ENCODE measurements at regions not wholly inside any gene's neighbourhood (a gene's known extent, or its start where the extent isn't known, plus 50 kb on each side); places are given as distances from the start of the nearest gene placed in this dataset.

- H3K9me3 ChIP-seq (ENCODE audit: insufficient read depth in 2 of 2, low read depth in 1 of 2, low read length in 1 of 2) = no peaks in the 10 kb centered on the region
- no peak overlapping the region for H3K18ac ChIP-seq (ENCODE audit: extremely low read depth, low read length)
- H2AFZ ChIP-seq (ENCODE audit: low read length) = no peak overlapping the region
- H3K36me3 ChIP-seq (ENCODE audit: control insufficient read depth in 2 of 4, insufficient read depth in 4 of 4, low read length in 3 of 4) = no peaks in the 10 kb centered on the region
- no peak overlapping the region for H3K4ac ChIP-seq (replicated peaks; ENCODE audit: insufficient read length, low read depth, low read length)
- no peak overlapping the region for H3K14ac ChIP-seq (ENCODE audit: insufficient read length)
- no peaks in the 10 kb centered on the region for H3K79me1 ChIP-seq (ENCODE audit: low read depth, low read length)
- no peak overlapping the region for H3K27ac ChIP-seq (ENCODE audit: low read depth, low read length)
- H4K5ac ChIP-seq (ENCODE audit: insufficient read length, low read depth, low read length) = no peak overlapping the region
- H2AK5ac ChIP-seq (ENCODE audit: low read depth, low read length) = no peak overlapping the region
- no peak for FAIRE-seq
- H3K56ac ChIP-seq (replicated peaks; ENCODE audit: insufficient read length, low read depth, low read length) = no peak overlapping the region
- no peak overlapping the region for H2BK20ac ChIP-seq (ENCODE audit: low read length)
- no peak overlapping the region for H4K8ac ChIP-seq (ENCODE audit: extremely low read depth, insufficient read depth, low read length)
- TF ChIP-seq RFX5 (IDR thresholded peaks at IDR 0.05; ENCODE audit: borderline replicate concordance, low read depth, low read length) (no peak), JUND (IDR thresholded peaks at IDR 0.05; ENCODE audit: low read length) (no peak), BRCA1 (IDR thresholded peaks at IDR 0.05; ENCODE audit: low read depth, low read length) (no peak), SIX5 (IDR thresholded peaks at IDR 0.05; ENCODE audit: low read depth, low read length) (no peak)
- no peak overlapping the region for H3K9ac ChIP-seq (replicated peaks in 1 of 4; ENCODE audit: extremely low read depth in 1 of 4, low read depth in 3 of 4, low read length in 3 of 4)
- H2BK12ac ChIP-seq (ENCODE audit: low read depth, low read length) = no peak overlapping the region
- DNase-seq (ENCODE audit: low read depth in 1 of 2, low spot score in 2 of 2) = no peak
- ChIA-PET CTCF (ENCODE audit: partially characterized antibody) (no interaction called here), POLR2A (ENCODE audit: partially characterized antibody) (no interaction called here)
- 92% methylated on average over 2 of the region's 3 CpGs; no CpG with 5 or more reads in 1 of the 2 experiments for WGBS, 2 experiments (ENCODE audit: extremely low coverage in 1 of 2, insufficient coverage in 1 of 2, insufficient read length in 1 of 2, insufficient replicate concordance in 2 of 2, low coverage in 1 of 2, low lambda C conversion rate in 2 of 2, missing lambda C conversion rate in 1 of 2)
- no peak overlapping the region for H3K23ac ChIP-seq (ENCODE audit: insufficient read length)
- H3K4me2 ChIP-seq (ENCODE audit: insufficient read depth in 1 of 2, low read depth in 2 of 2, low read length in 2 of 2) = no peak overlapping the region
- H2BK15ac ChIP-seq (ENCODE audit: low read length) = no peak overlapping the region
- no peak overlapping the region for H3K4me3 ChIP-seq (ENCODE audit: extremely low read depth in 1 of 4, insufficient read depth in 2 of 4, low read depth in 3 of 4, low read length in 4 of 4)
- H2BK120ac ChIP-seq (replicated peaks; ENCODE audit: low read depth, low read length) = no peak overlapping the region
- no peaks in the 10 kb centered on the region for H3K4me1 ChIP-seq (replicated peaks in 1 of 4; ENCODE audit: control insufficient read depth in 3 of 4, insufficient read depth in 4 of 4, low read length in 3 of 4)
- no peaks in the 10 kb centered on the region for H3K23me2 ChIP-seq (ENCODE audit: low read depth, low read length)
- no peaks in the 10 kb centered on the region; a peak in 1 of 7 replicates for H3K27me3 ChIP-seq (replicated peaks in 1 of 4; ENCODE audit: control insufficient read depth in 3 of 4, extremely low read depth in 1 of 4, insufficient read depth in 3 of 4, low read length in 3 of 4)
- H3K79me2 ChIP-seq (ENCODE audit: control insufficient read depth in 1 of 2, insufficient read depth in 2 of 2, low read length in 2 of 2) = no peaks in the 10 kb centered on the region
- no peak overlapping the region for H4K91ac ChIP-seq (replicated peaks; ENCODE audit: insufficient read length, low read length)
- H4K20me1 ChIP-seq (replicated peaks in 1 of 2; ENCODE audit: control insufficient read depth in 1 of 2, insufficient read depth in 2 of 2, low read length in 2 of 2) = no peaks in the 10 kb centered on the region
- H2BK5ac ChIP-seq (ENCODE audit: low read depth, low read length) = no peak overlapping the region
These were observed 385.5 kb downstream of the TENT5A start for GRCh38 chr6:81366972-81367371.

Measured in H1 (cell line).